ENCODE measurements at regions not wholly inside any gene's neighbourhood (a gene's known extent, or its start where the extent isn't known, plus 50 kb on each side); places are given as distances from the start of the nearest gene placed in this dataset.

GRCh38 chr6:74937936-74938335, 267.9 kb downstream of the COL12A1 start:
- TF ChIP-seq POLR2A (IDR thresholded peaks at IDR 0.05), result no peak
- TF ChIP-seq CTCF (IDR thresholded peaks at IDR 0.05 in 8 of 11, conservative IDR thresholded peaks at IDR 0.05 in 3 of 11), result no peak
- TF ChIP-seq POLR2AphosphoS5 (IDR thresholded peaks at IDR 0.05), result no peak
